ENCODE measurements at regions not wholly inside any gene's neighbourhood (a gene's known extent, or its start where the extent isn't known, plus 50 kb on each side); places are given as distances from the start of the nearest gene placed in this dataset.

GRCh38 chr1:231108516-231109302, 53.1 kb upstream of the TRIM67 start:
- TF ChIP-seq CTCF (IDR thresholded peaks at IDR 0.05), result no peak
- Histone ChIP-seq H3K9me3 (no peaks in the 10 kb centered on the region), H3K36me3 (ENCODE audit: insufficient read depth in 1 of 2, low read depth in 1 of 2) (no peaks in the 10 kb centered on the region), H3K27me3 (ENCODE audit: insufficient read depth in 3 of 3, low read length in 2 of 3) (no peaks in the 10 kb centered on the region), H3K27ac (no peak overlapping the region), H3K4me3 (no peak overlapping the region), H3K4me1 (peaks cover 12% of the 10 kb centered on the region)
- DNase-seq (no peak), ATAC-seq (no peak)
- intact Hi-C loops (cut with DNase I), result no loop called here
- WGBS, 3 donors, result 71 to 80% (median 73%) methylated on average over 7 of the region's 7 CpGs

DNA sequence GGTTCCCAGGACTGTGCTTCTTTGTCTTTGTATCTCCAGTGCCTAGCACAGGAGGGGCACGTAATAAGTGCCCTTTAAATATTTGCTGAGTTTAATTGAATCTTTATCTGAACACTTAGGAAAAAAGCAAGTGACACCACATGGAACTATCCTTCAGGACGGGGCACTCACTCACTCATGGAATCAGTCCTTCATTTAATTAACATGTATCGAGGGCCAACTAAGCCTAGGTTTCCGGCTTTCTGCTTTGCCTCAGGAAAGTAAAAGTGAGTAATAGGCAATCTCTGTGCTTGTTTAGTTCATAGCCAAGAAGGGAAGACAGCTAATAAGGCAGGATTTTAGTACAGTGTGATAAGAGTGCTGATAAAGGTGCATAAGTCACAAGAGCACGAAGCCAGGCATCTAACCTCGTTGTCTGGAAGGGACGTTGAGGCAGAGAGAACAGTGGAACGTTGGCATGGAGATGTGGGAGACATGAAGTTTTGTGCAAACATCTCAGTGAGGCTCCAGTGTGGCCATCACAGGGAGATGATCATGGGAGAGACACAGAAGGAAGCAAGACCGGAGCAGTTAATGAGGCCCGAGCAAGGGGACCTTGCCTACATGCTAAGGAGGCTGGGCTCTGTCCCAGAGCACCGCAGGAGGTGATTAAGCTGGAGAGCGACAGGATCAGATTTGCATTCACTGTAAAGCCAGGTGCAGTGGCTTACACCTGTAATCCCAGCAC, 54.1 kb upstream of the TRIM67 start:
- no peak for DNase-seq
- H3K9me3 ChIP-seq, result no peaks in the 10 kb centered on the region
- no peak for ATAC-seq

GRCh38 chr1:231107151-231107550, 54.7 kb upstream of the TRIM67 start:
- H3K36me3 ChIP-seq (ENCODE audit: insufficient read depth in 1 of 2, low read depth in 1 of 2), result no peaks in the 10 kb centered on the region
- H3K4me3 ChIP-seq, result no peak overlapping the region
- no peak for ATAC-seq
- intact Hi-C loops (cut with DNase I), result no loop called here
- no peaks in the 10 kb centered on the region for H3K9me3 ChIP-seq
- TF ChIP-seq CTCF (IDR thresholded peaks at IDR 0.05), result no peak
- no peaks in the 10 kb centered on the region for H3K27me3 ChIP-seq (ENCODE audit: insufficient read depth in 3 of 3, low read length in 2 of 3)
- H3K4me1 ChIP-seq, result peaks cover 12% of the 10 kb centered on the region
- DNase-seq, result no peak
- no peak overlapping the region for H3K27ac ChIP-seq
- 84 to 86% (median 85%) methylated on average over 8 of the region's 8 CpGs for WGBS, 3 donors

More for the DNA sequence above, 54.1 kb upstream of the TRIM67 start:
- no peak overlapping the region for H3K4me3 ChIP-seq
- H3K4me1 ChIP-seq, result peaks cover 12% of the 10 kb centered on the region
- no peaks in the 10 kb centered on the region for H3K36me3 ChIP-seq (ENCODE audit: insufficient read depth in 1 of 2, low read depth in 1 of 2)
- no peak for TF ChIP-seq CTCF (IDR thresholded peaks at IDR 0.05)
- no peaks in the 10 kb centered on the region for H3K27me3 ChIP-seq (ENCODE audit: insufficient read depth in 3 of 3, low read length in 2 of 3)
- intact Hi-C loops (cut with DNase I), result no loop called here
- H3K27ac ChIP-seq, result no peak overlapping the region
- 83 to 85% (median 84%) methylated on average over 12 of the region's 12 CpGs for WGBS, 3 donors

- WGBS, 3 donors, result 18 to 20% (median 18%) methylated on average over 5 of the region's 5 CpGs
- Histone ChIP-seq H3K4me3 (no peak overlapping the region), H3K9me3 (no peaks in the 10 kb centered on the region), H3K4me1 (peaks cover 12% of the 10 kb centered on the region), H3K36me3 (ENCODE audit: insufficient read depth in 1 of 2, low read depth in 1 of 2) (no peaks in the 10 kb centered on the region), H3K27ac (no peak overlapping the region), H3K27me3 (ENCODE audit: insufficient read depth in 3 of 3, low read length in 2 of 3) (no peaks in the 10 kb centered on the region)
- intact Hi-C loops (cut with DNase I), result no loop called here
- peak; percentile 84 to 97 (median 90) for ATAC-seq
- no peak for DNase-seq
- no peak for TF ChIP-seq CTCF (IDR thresholded peaks at IDR 0.05)
Measured at GRCh38 chr1:231106347-231106746, 55.5 kb upstream of the TRIM67 start.

Measured in psoas muscle (tissue), 7 donors.